ENCODE measurements at regions not wholly inside any gene's neighbourhood (a gene's known extent, or its start where the extent isn't known, plus 50 kb on each side); places are given as distances from the start of the nearest gene placed in this dataset.

GRCh38 chr9:19925674-19926503, 137.1 kb upstream of the SLC24A2 start:
- WGBS, 5 donors: 9 to 14% (median 13%) methylated on average over 18 to 20 of the region's 20 CpGs
- DNase-seq: peak; percentile 85
- intact Hi-C loops (cut with DNase I; ENCODE audit: low total_unique reads): loop anchor here (5.0 kb wide), 2 partner anchors 1016 to 1186 kb away; no protein-coding TSS in a partner anchor

GRCh38 chr9:19924080-19924479, 135.2 kb upstream of the SLC24A2 start:
- intact Hi-C loops (cut with DNase I; ENCODE audit: low total_unique reads): no loop called here
- H3K27me3 ChIP-seq (replicated peaks in 1 of 7): peaks cover 0 to 21% (median 0%) of the 10 kb centered on the region in 7 donors
- no peaks in the 10 kb centered on the region for H3K36me3 ChIP-seq
- H3K9me3 ChIP-seq: no peaks in the 10 kb centered on the region
- H3K4me1 ChIP-seq: peaks cover 3 to 10% (median 9%) of the 10 kb centered on the region in 6 donors
- WGBS, 5 donors: 53 to 83% (median 69%) methylated on average over 2 of the region's 2 CpGs
- no peak overlapping the region for H3K27ac ChIP-seq
- TF ChIP-seq CTCF (IDR thresholded peaks at IDR 0.05 in 8 of 11, conservative IDR thresholded peaks at IDR 0.05 in 3 of 11) (no peak), POLR2AphosphoS5 (IDR thresholded peaks at IDR 0.05) (no peak), POLR2A (IDR thresholded peaks at IDR 0.05) (no peak)
- H3K4me3 ChIP-seq: no peak overlapping the region
- no peak for DNase-seq

More at GRCh38 chr9:19925674-19926503, 137.1 kb upstream of the SLC24A2 start:
- H3K36me3 ChIP-seq: no peaks in the 10 kb centered on the region
- H3K27me3 ChIP-seq (replicated peaks in 1 of 7): peaks cover 0 to 20% (median 0%) of the 10 kb centered on the region in 7 donors
- peak overlapping the region in 2 of 8 donors; percentile 12 to 56 for H3K4me3 ChIP-seq
- H3K4me1 ChIP-seq: peaks cover 3 to 13% (median 10%) of the 10 kb centered on the region in 6 donors
- no peak overlapping the region for H3K27ac ChIP-seq
- TF ChIP-seq POLR2A (IDR thresholded peaks at IDR 0.05) (no peak), CTCF (IDR thresholded peaks at IDR 0.05 in 8 of 11, conservative IDR thresholded peaks at IDR 0.05 in 3 of 11) (peak; percentile 86 to 95 (median 93))
- no peaks in the 10 kb centered on the region for H3K9me3 ChIP-seq

DNA sequence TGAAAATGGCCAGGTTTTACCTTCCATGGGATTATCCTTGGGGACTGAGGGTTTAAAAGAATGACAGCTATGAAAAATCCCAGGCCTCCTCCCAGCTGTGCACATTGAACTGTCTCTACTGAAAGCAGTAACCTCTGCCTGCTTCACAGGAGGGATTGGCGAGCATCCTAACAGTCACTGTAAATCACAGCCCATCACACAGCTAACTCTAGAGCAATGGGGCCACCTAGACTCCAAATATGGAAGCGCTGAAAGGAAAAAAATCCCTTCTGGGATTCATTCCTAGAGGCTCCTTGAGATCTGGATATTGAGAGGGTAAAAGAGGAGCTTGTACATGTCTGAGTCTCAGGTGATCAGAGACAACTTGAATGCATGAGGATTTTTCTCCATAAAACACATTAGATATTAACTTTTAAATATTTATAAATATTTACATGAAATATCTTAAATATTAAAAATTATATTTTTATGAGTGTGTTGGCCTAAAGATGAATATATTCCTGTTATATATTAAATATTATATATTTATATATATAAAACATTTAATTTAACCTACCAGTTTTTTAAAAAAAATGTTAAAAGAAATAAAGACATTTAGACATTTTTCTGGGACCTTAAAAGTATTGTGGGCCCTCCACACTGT, 133.8 kb upstream of the SLC24A2 start:
- intact Hi-C loops (cut with DNase I; ENCODE audit: low total_unique reads): no loop called here
- H3K4me1 ChIP-seq: peaks cover 3 to 10% (median 9%) of the 10 kb centered on the region in 6 donors
- WGBS, 5 donors: 54 to 66% (median 63%) methylated on average over 2 of the region's 2 CpGs

More for the DNA sequence above, 133.8 kb upstream of the SLC24A2 start:
- no peak for DNase-seq
- TF ChIP-seq POLR2AphosphoS5 (IDR thresholded peaks at IDR 0.05) (no peak), CTCF (IDR thresholded peaks at IDR 0.05 in 8 of 11, conservative IDR thresholded peaks at IDR 0.05 in 3 of 11) (peak in 1 of 11 experiments; percentile 16)
- no peaks in the 10 kb centered on the region for H3K36me3 ChIP-seq
- H3K4me3 ChIP-seq: no peak overlapping the region
- H3K27me3 ChIP-seq (replicated peaks in 1 of 7): peaks cover 0 to 23% (median 0%) of the 10 kb centered on the region in 7 donors
- H3K9me3 ChIP-seq: no peaks in the 10 kb centered on the region
- no peak overlapping the region for H3K27ac ChIP-seq

Data from spleen (tissue), 11 donors.